ENCODE measurements at regions not wholly inside any gene's neighbourhood (a gene's known extent, or its start where the extent isn't known, plus 50 kb on each side); places are given as distances from the start of the nearest gene placed in this dataset.

DNA sequence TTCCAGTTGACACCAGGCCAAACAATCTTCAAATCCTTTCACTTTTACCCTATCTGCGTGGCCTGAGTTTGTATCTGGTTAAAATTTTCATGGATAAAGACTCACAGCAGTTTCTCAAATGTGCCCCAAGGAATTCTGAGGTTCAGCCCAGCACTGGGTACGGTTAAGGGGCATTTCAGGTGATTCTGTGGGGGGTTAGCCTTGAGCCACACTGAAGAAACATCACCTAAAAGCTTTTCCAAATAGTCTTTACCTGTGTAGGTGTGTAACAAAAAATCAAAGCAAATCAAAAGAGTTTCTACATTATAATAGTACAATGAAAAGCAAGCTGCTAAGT lies 83.8 kb upstream of the DNAJC1 start:
- no peak for TF ChIP-seq EZH2 (IDR thresholded peaks at IDR 0.05; ENCODE audit: insufficient read depth, poor library complexity, severe bottlenecking)
- no peak for TF ChIP-seq EZH2phosphoT487 (IDR thresholded peaks at IDR 0.05; ENCODE audit: insufficient read depth, low read depth)

All from GM23248 (cell line).